Hepatic stellate cell (primary cell): ENCODE measurements at regions not wholly inside any gene's neighbourhood (a gene's known extent, or its start where the extent isn't known, plus 50 kb on each side); places are given as distances from the start of the nearest gene placed in this dataset.

Experiments
- DNase-seq: peaks from one replicate; pipeline ENCODE4 v3.0.0; 2011; ENCODE audit warnings: low spot score

- no peak for DNase-seq
These were observed 321.4 kb downstream of the HAPSTR1 start for GRCh38 chr16:9412915-9413264.

- DNase-seq = no peak
These were observed 324.1 kb downstream of the HAPSTR1 start for GRCh38 chr16:9415545-9415944.

GRCh38 chr16:9417898-9418297, 326.5 kb downstream of the HAPSTR1 start:
- no peak for DNase-seq

- DNase-seq = no peak
These were observed 327.7 kb downstream of the HAPSTR1 start for GRCh38 chr16:9419161-9419560.

GRCh38 chr16:9422762-9423513, 331.5 kb downstream of the HAPSTR1 start:
- DNase-seq = no peak

GRCh38 chr16:9425236-9425635, 333.8 kb downstream of the HAPSTR1 start:
- no peak for DNase-seq

GRCh38 chr16:9428355-9429005, 337.0 kb downstream of the HAPSTR1 start:
- DNase-seq = no peak

GRCh38 chr16:9429646-9430330, 338.3 kb downstream of the HAPSTR1 start:
- DNase-seq = no peak

GRCh38 chr16:9434659-9435058, 343.2 kb downstream of the HAPSTR1 start:
- no peak for DNase-seq

GRCh38 chr16:9436175-9436574, 344.7 kb downstream of the HAPSTR1 start:
- DNase-seq = no peak

- no peak for DNase-seq
These were observed 345.7 kb downstream of the HAPSTR1 start for GRCh38 chr16:9437115-9437514.

- no peak for DNase-seq
These were observed 347.5 kb downstream of the HAPSTR1 start for GRCh38 chr16:9438991-9439390.

GRCh38 chr16:9441012-9441411, 349.6 kb downstream of the HAPSTR1 start:
- DNase-seq = no peak

GRCh38 chr16:9443864-9444263, 352.4 kb downstream of the HAPSTR1 start:
- no peak for DNase-seq

- no peak for DNase-seq
These were observed 355.2 kb downstream of the HAPSTR1 start for GRCh38 chr16:9446471-9447194.

GRCh38 chr16:9447195-9447551, 355.7 kb downstream of the HAPSTR1 start:
- DNase-seq = no peak

- no peak for DNase-seq
These were observed 356.3 kb downstream of the HAPSTR1 start for GRCh38 chr16:9447699-9448098.

GRCh38 chr16:9449597-9449996, 358.2 kb downstream of the HAPSTR1 start:
- no peak for DNase-seq

GRCh38 chr16:9457215-9457614, 365.8 kb downstream of the HAPSTR1 start:
- DNase-seq = no peak

- no peak for DNase-seq
These were observed 367.4 kb downstream of the HAPSTR1 start for GRCh38 chr16:9458816-9459215.

- DNase-seq = no peak
These were observed 371.5 kb downstream of the HAPSTR1 start for GRCh38 chr16:9462984-9463383.

- DNase-seq = no peak
These were observed 372.0 kb downstream of the HAPSTR1 start for GRCh38 chr16:9463461-9463860.

- no peak for DNase-seq
These were observed 373.7 kb downstream of the HAPSTR1 start for GRCh38 chr16:9465161-9465560.
